GM19397 (cell line): ENCODE measurements at regions not wholly inside any gene's neighbourhood (a gene's known extent, or its start where the extent isn't known, plus 50 kb on each side); places are given as distances from the start of the nearest gene placed in this dataset.
"Not testable (repeated sequence)": the region's sequence is repeated elsewhere in the genome, so short reads cannot be mapped to it uniquely, and the experiment has no call there.

Source experiments
- ATAC-seq: cut with Tn5 transposase; IDR thresholded peaks from one replicate; pipeline ENCODE4 v1.9.1; 2021; ENCODE audit warnings: mild to moderate bottlenecking, moderate library complexity; ENCODE audit not compliant: unreplicated experiment

DNA sequence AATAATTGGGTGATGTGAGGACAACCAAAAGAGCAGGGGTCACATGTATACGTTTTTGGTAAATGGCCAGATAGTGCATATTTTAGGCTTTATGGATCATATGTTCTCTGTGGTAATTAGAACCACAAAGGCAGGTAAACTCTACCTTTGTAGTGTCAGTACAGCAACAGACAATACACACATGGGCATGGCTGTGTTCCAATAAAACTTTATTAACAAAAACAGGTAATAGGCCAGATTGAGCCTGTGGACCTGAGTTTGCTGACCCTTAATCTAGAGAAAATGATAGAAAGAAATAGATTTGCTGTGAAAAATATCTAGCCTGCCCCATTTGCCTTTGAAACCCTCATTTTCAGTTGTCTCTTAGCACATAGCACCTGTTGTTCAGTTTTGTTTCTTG lies 177.2 kb upstream of the CXCR4 start:
- ATAC-seq, result no peak

DNA sequence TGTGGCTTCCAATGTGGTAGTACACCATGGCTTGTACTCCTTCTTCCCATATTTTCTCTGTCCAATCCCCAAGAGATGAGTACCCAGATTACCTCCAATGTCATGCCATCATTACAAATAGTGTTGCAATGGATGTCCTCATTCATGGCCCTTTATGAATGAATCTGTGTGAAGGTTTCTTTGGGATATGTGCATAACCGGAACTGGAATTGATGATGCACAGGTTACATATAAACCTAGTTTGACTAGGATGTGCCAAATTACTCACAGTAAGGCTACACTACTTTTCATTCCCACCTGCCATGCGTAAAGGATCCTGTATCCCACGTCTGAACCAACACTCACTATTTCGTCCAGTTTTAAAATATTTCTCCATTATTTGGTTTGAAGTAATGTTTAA lies 173.9 kb upstream of the CXCR4 start:
- no peak for ATAC-seq

- ATAC-seq, result no peak
These were observed 172.4 kb upstream of the CXCR4 start for GRCh38 chr2:136290326-136290725.

- no peak for ATAC-seq
These were observed 170.3 kb upstream of the CXCR4 start for GRCh38 chr2:136288249-136288648.

- no peak for ATAC-seq
These were observed 168.5 kb upstream of the CXCR4 start for GRCh38 chr2:136286423-136286822.

GRCh38 chr2:136284226-136285119 lies 166.5 kb upstream of the CXCR4 start:
- ATAC-seq, result no peak

GRCh38 chr2:136282251-136282650 lies 164.3 kb upstream of the CXCR4 start:
- ATAC-seq, result no peak

GRCh38 chr2:136281281-136282114 lies 163.5 kb upstream of the CXCR4 start:
- peak; percentile 50 for ATAC-seq

DNA sequence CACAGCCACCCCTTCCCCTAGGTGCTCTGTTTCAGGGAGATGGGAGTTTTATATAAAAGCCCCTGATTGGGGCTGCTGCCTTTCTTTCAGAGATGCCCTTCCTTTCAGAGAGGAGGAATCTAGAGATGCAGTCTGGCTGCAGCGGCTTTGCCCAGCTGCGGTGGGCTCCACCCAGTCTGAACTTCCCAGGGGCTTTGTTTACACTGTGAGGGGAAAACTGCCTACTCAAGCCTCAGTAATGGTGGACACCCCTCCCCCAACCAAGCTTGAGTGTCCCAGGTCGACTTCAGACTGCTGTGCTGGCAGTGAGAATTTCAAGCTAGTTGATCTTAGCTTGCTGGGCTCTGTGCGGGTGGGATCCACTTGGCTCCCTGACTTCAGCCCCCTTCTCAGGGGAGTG lies 148.4 kb upstream of the CXCR4 start:
- not testable (repeated sequence) for ATAC-seq

DNA sequence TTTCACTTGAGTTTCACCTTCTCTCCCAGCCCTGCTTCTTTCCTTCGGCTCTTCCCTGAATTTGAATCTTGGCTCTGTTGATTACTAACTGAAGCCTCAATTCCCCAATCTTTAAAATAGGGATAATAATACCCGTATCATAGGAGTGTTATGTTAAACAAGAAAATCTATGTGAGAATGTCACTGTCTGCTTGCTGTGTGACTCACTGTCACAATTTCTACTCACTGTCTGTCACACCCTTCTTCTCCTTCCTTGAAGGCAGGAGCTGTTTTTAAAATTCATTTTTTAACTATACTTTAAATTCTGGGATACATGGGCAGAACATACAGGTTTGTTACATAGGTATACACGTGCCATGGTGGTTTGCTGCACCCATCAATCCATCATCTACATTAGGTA lies 141.6 kb upstream of the CXCR4 start:
- no peak for ATAC-seq

DNA sequence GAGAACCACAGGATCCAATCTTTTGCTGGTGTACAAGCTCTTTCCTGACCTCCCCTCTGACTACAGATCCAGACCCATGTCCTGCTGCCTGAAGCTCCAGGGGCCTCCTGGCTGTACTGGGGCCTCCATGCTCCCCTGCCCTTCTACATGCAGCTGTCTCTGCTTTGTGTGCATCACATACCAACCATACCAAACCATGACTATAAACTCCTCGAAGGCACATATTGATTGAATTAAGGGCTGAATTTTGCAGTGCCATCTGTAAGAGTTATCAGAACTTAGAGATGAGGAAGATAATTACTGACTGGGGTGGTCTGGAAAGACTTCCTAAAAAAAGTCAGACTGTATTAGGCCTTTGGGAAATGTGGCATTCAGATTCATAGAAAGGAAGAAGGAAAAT lies 139.9 kb upstream of the CXCR4 start:
- ATAC-seq, result no peak

GRCh38 chr2:136255648-136256461 lies 137.9 kb upstream of the CXCR4 start:
- peak; percentile 38 for ATAC-seq

- no peak for ATAC-seq
These were observed 137.2 kb upstream of the CXCR4 start for GRCh38 chr2:136255127-136255526.

DNA sequence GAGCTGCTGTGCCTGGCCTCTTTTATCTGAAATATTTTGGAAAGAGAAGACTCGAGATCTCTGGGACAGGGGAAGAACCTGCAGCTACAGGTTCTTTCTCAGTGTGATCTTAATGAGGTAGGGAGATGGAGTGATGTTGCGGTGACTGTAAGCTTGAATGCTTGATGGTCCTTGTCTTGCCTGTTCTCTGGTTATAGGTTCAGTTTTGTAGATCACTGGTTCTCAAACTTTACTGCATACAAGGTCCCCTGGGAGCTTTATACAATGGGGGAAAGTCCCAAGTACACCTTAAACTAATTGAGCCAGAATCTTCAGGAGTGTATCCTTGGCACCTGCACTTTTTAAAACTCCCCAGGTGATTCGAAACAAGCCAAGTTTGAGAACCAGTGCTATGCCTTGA lies 136.7 kb upstream of the CXCR4 start:
- ATAC-seq, result peak; percentile 48

DNA sequence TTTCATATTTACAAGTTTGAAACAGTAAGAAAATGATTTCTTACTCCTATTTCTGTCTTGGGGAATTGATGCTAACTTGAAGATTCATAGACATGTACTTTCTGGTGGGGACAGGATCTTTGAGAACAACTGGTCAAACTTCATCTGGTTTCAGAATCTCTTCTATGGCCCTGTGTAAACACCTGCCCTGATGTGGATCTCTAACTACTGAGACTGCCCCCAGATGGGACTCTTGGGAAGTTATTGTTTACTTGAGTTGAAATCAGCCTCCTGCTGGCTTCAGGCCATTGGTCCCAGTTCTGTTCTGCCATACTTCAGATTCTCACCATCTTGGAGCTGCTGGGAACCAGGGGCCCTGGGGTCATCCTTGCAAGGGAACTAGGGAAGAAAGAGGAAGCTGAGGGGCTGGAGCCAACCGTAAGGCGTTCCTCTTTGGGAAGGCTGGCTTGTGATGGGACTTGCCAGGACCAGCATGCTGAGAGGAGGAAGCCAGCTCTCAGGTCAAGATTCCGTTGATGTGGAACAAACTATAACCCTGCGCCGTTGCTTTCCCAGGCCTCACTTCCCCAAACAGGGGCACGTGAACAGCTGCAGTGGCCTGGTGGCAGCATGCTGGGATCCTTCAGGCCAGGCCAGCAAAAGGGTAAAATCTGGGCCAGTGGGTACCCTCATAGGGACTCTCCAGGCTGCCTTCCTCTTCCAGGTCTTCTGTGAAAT lies 135.5 kb upstream of the CXCR4 start:
- ATAC-seq, result no peak

- no peak for ATAC-seq
These were observed 134.1 kb upstream of the CXCR4 start for GRCh38 chr2:136251885-136252585.

- ATAC-seq, result no peak
These were observed 133.4 kb upstream of the CXCR4 start for GRCh38 chr2:136251197-136251884.

DNA sequence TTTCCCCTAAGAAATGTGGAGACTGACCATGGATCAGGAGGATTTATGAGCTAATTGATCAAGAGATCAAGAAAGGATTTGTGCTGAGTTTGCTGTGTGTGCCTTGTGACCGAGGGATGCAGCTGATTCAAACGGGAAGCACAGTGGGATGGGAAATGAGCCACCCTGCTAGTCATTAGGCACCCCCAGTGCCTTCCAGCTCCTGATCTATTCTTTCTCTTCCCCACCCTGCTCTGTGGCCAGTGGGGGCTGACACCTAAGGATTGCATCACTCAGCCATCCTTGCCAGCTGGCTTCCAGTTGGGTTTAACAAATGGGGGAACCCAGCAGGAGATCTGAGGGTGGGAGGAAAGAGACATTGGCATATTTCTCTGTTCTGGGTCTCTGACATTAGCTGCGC lies 132.2 kb upstream of the CXCR4 start:
- no peak for ATAC-seq

DNA sequence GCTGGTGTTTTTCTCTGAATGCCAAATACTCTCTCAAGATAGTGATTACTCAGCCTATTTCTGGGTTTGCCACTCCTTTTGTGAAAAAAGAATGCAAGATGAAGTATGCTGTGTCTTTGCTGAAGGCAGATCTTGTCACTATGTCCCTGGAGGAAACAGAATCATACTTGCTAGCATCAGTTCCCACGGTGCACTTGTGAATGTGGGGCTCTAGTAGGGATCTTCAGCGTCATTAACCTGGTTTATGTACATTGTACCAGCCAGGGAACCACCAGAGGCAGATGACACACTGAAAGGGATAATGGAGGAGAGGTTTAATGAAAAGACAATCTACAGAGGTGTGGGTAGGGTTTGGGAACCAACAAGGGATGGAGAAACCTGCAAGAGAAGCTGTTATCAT lies 131.0 kb upstream of the CXCR4 start:
- ATAC-seq, result no peak
